ENCODE measurements at regions not wholly inside any gene's neighbourhood (a gene's known extent, or its start where the extent isn't known, plus 50 kb on each side); places are given as distances from the start of the nearest gene placed in this dataset.

DNA sequence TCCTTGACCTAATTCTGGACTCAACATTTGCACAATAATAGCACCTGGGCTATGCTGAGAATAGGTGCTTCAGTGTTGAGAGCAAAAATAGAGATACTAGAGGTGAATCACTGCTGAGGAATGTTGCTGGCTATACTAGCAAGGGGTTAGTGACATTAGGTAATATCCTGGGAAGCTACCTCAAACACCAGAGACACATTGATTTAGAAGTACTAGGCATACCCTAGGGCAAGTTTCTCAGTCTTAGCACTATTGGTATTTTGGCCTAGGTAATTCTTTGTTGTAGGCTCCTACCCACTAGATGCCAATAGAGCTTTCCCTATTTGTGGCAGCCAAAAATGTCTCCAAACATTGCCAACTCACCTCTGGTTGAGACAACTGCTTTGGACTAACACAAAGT, 484.0 kb upstream of the MBL2 start:
- TF ChIP-seq, protein P1, sequence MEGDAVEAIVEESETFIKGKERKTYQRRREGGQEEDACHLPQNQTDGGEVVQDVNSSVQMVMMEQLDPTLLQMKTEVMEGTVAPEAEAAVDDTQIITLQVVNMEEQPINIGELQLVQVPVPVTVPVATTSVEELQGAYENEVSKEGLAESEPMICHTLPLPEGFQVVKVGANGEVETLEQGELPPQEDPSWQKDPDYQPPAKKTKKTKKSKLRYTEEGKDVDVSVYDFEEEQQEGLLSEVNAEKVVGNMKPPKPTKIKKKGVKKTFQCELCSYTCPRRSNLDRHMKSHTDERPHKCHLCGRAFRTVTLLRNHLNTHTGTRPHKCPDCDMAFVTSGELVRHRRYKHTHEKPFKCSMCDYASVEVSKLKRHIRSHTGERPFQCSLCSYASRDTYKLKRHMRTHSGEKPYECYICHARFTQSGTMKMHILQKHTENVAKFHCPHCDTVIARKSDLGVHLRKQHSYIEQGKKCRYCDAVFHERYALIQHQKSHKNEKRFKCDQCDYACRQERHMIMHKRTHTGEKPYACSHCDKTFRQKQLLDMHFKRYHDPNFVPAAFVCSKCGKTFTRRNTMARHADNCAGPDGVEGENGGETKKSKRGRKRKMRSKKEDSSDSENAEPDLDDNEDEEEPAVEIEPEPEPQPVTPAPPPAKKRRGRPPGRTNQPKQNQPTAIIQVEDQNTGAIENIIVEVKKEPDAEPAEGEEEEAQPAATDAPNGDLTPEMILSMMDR (IDR thresholded peaks at IDR 0.05; ENCODE audit: low read depth, low read length), result no peak
- H3K4me3 ChIP-seq (replicated peaks in 1 of 2; ENCODE audit: low read depth in 2 of 2, low read length in 2 of 2), result no peak overlapping the region
- DNase-seq (ENCODE audit: low read depth in 2 of 2), result no peak

DNA sequence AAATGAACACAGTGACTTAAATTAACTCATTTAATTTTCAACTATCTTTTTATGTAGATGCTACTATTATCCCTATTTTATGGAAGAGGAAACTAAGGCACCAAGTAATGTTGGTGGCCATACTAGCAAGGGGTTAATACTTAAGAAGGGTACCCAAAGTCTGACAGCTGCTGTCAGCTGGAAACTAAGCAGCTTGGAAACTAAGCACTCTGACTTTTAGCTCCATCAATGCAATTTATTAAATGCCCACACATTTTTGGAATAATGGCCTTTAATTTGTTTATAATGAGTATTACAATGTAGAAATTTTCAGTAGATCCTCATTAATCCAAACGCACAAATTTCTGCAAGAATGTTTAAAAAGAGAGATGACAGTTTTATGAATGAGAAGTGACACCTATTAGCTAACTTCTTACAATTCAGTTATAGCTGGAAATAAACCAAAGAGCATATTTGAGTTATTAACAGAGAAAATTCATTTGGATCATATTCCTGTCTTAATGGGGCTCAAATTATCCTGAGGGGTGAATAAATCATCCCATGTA, 483.1 kb upstream of the MBL2 start:
- DNase-seq (ENCODE audit: low read depth in 2 of 2), result no peak
- TF ChIP-seq, protein P1 (IDR thresholded peaks at IDR 0.05; ENCODE audit: low read depth, low read length), result no peak

DNA sequence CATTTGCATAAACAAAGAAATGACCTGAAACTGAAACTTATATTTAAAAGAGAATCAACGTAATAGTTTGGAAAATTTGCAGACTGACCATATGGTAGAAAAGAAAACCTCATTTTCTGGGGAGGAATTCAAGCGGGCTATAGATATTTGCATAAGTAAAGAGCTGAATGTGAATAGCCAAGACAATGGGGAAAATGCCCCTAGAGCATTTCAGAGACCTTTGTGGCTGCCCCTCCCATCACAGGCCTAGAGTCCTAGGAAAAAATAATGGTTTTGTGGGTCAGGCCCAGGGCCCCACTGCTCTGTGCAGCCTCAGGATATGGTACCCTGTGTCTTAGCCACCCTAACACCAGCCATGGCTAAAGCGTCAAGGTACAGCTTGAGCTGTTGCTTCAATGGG, 480.6 kb upstream of the MBL2 start:
- no peak for DNase-seq (ENCODE audit: low read depth in 2 of 2)
- no peak overlapping the region for H3K4me3 ChIP-seq (replicated peaks in 1 of 2; ENCODE audit: low read depth in 2 of 2, low read length in 2 of 2)
- TF ChIP-seq, protein P1 (IDR thresholded peaks at IDR 0.05; ENCODE audit: low read depth, low read length), result no peak

More for the DNA sequence above, 483.1 kb upstream of the MBL2 start:
- H3K4me3 ChIP-seq (replicated peaks in 1 of 2; ENCODE audit: low read depth in 2 of 2, low read length in 2 of 2), result no peak overlapping the region

DNA sequence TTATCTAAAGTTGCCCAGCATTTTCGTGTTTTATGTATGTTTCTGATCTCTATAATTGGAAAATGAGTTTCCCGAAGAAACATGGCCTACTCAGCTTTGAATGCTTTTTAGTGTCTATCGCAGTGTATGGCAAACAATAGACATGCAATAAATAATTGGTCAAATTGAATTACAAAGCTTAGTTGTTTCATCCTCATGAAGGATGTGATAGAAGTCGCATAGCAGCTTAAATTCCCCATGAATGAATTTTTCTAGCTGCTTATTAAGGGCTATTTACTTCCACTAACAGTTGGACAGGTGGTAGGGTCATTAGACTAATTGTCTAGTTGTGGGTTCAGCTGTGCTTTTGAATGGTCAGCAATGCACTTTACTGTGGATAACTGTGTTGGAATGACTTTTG, 467.3 kb upstream of the MBL2 start:
- H3K4me3 ChIP-seq (replicated peaks in 1 of 2; ENCODE audit: low read depth in 2 of 2, low read length in 2 of 2), result no peak overlapping the region
- TF ChIP-seq, protein P1 (IDR thresholded peaks at IDR 0.05; ENCODE audit: low read depth, low read length), result no peak
- no peak for DNase-seq (ENCODE audit: low read depth in 2 of 2)

DNA sequence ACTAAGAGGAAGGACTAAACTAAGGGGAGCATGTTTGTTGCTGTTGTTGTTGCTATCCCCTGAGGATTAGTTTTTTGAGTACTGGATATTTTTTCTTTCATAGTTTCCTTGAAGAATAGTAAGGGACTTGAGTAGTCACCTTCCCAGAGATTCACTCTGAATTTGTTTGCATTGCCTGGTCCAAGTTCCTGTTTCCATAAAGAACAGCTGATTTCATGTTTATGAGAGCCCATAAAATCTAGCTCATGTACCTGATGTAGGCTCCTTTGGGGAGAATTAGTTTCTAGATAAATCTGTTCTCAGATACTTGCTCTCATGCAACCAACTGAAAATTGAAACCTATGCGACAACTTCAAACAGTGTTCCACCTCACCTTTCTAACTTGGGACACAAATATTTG, 464.4 kb upstream of the MBL2 start:
- TF ChIP-seq, protein P1 (IDR thresholded peaks at IDR 0.05; ENCODE audit: low read depth, low read length), result no peak
- DNase-seq (ENCODE audit: low read depth in 2 of 2), result no peak
- H3K4me3 ChIP-seq (replicated peaks in 1 of 2; ENCODE audit: low read depth in 2 of 2, low read length in 2 of 2), result no peak overlapping the region

DNA sequence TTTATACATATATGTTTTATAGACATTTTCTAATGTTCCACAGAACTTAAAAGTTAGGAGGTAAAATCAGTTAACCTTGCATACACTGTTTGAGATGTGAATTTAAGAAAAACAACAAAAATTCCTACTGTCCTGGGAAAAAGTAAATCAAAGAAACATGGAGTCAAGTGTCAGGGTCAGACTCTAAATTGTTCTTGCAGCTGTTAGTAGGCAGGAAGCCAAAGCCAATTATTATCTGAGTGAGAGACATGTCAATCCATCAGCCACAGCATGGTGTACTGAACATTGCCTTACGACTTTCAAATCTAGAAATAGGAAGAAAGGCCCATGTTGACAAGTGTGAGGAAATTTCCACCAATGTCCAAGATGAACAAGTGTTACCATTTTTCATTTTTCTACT, 461.2 kb upstream of the MBL2 start:
- TF ChIP-seq, protein P1 (IDR thresholded peaks at IDR 0.05; ENCODE audit: low read depth, low read length), result no peak
- DNase-seq (ENCODE audit: low read depth in 2 of 2), result no peak
- H3K4me3 ChIP-seq (replicated peaks in 1 of 2; ENCODE audit: low read depth in 2 of 2, low read length in 2 of 2), result no peak overlapping the region

DNA sequence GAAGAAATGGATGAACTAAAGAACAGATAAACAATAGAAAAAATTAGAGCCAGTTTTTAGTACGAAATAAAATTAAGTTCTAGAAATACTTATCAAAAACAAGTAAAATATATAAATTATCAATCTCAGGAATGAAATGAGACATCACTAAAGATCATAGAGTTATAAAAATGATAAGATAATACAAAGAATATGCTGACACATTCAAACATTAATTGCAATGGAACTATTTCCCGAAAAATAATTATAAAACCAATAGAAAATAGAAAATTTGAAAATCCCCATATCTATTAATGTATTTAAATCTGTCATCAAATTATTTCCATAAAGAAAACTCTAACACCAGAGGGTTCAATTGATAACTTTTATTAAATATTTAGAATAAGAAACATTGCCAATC, 458.1 kb upstream of the MBL2 start:
- TF ChIP-seq, protein P1 (IDR thresholded peaks at IDR 0.05; ENCODE audit: low read depth, low read length), result no peak
- H3K4me3 ChIP-seq (replicated peaks in 1 of 2; ENCODE audit: low read depth in 2 of 2, low read length in 2 of 2), result no peak overlapping the region
- no peak for DNase-seq (ENCODE audit: low read depth in 2 of 2)

All from cardiac fibroblast (primary cell).